Stimulated activated naive CD8-positive, alpha-beta T cell treated with anti-CD3 and anti-CD28 coated beads, Interleukin-15, Interleukin-2, amounts not matched to agents 100 U/mL and 50 U/mL, for 24 hours (primary cell): ENCODE measurements at regions not wholly inside any gene's neighbourhood (a gene's known extent, or its start where the extent isn't known, plus 50 kb on each side); places are given as distances from the start of the nearest gene placed in this dataset.
A peak's percentile ranks its signal among the peaks of the same experiment; 100 is the strongest.
"Not testable (repeated sequence)": the region's sequence is repeated elsewhere in the genome, so short reads cannot be mapped to it uniquely, and the experiment has no call there.

Source experiments
- ATAC-seq: fragments of 150-1000 bp; cut with Tn5 transposase; one replicate; pipeline ENCODE4 v1.10.0; 2021
- DNase-seq: peaks from one replicate; pipeline ENCODE4 v3.0.0; 2021

DNA sequence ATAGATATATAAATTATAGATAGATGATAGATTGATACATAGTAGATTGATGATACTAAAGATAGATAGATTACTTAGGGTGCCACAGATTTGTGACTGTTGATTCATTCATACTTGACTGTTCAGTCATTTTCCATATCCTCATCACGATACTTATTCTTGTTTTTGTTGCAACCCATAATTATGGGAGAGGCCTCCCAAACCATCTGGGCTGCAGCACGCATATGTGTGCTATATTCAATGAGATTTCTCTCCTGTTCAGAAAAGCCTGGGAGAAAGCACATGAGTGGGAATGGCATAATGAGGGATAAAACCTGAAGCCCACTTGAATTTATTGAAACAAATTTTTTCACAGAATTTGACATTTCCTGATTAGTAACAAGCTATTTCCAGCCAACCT is 346.4 kb upstream of the PRKX start:
- ATAC-seq (no peak), DNase-seq (no peak)

DNA sequence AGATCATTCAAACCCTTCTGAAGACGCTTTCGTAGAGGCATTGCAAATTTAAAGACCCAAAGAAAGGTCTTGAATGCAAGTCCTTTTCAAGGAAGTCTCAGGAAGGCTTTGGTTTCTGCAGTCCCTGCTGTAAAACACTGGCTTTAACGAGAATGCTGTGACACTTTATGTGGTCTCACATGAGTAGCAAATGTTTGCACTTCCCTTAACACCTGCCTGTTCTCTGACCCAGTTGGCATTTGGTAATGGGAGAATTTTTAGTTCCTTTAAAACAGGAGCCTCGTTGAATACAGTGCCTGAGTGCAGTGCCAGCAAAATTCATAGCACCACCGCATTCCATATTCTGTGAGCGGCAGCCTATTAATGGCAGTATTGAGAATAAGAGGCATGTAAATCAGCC is 330.5 kb upstream of the PRKX start:
- ATAC-seq: no peak
- DNase-seq: no peak

GRCh38 chrX:4035874-4036273 is 322.4 kb upstream of the PRKX start:
- DNase-seq: no peak
- ATAC-seq: no peak

GRCh38 chrX:4028151-4028550 is 314.7 kb upstream of the PRKX start:
- DNase-seq: no peak
- ATAC-seq: no peak

DNA sequence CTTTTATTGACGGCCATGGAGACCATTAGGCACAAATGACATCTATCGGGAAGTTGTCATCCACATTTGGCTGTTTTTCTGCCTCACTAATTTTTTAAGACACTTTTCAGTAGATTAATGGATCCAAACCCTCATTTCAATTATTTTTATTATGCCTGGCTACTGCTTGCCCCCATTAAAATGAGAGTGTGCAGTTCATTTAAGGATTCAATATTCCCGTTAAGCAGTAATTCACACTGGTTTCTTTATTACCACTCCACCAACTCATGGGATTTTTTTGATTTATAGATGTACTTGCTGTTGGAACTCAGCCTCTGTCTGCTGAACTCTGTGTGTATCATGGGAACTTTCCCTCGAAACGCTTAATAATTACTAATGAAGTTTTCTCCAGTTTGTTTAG is 291.8 kb upstream of the PRKX start:
- DNase-seq: no peak
- no peak for ATAC-seq

GRCh38 chrX:4004822-4005221 is 291.4 kb upstream of the PRKX start:
- no peak for DNase-seq
- ATAC-seq: no peak

DNA sequence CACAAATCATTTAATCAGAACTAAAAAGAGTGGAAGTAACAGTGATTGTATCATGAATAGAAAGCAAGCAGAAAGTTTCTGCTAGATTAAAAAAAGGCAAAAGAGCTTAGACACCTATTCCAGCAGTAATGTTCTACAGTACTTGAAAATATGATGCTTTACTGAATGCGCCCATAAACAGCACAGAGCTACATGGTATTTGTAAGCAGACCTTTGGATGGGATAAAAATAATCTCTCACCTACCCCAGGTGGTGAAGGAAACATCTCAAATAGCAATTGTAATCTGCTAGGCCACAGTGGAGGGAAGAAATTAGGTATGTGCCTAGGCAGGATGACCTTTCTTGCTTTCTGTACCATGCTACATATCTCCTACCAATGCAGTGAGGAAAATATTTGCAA is 280.9 kb upstream of the PRKX start:
- ATAC-seq: no peak
- no peak for DNase-seq

DNA sequence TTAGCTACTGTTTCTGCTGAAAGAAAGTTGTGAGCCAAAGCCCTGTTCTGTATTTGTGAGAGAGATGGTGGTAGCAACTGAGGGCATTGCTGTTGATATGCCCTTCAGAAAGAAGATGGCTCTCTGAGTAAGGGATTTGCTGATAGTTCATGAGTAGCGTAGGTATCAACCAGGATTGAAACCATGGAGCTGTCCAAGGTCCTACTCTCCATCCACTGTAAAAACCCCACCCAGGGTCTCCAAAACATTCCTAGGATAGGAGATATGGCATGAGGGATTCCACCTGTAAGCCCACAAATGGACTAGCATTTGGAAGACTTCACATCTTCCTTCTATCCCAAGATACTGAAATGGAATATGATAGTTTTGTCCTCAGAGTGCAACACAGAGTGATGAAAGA is 277.1 kb upstream of the PRKX start:
- ATAC-seq (no peak), DNase-seq (no peak)

- not testable (repeated sequence) for ATAC-seq
Observed at GRCh38 chrX:3972104-3972858, 258.8 kb upstream of the PRKX start.

DNA sequence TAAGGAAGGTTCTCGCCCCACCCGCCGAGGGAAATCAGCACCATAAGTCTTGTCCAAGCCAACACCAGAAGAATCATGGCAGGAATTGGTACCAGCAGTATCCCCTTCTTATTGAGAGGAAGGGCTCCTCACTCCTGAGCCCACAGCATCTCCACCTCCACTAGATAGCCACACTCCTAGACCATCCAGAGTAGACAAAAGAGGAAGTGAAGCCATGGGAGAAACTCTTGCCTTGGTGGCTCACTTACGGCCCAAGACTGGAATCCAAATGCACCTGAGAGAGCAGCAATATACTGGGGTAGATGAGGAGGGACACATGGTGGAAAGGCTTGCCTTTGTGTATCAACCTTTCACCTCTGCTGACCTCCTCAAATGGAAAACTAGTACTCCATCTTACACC is 255.3 kb upstream of the PRKX start:
- ATAC-seq (no peak), DNase-seq (no peak)

More at GRCh38 chrX:3972104-3972858, 258.8 kb upstream of the PRKX start:
- DNase-seq: not testable (repeated sequence)

- no peak for DNase-seq
- ATAC-seq: no peak
Observed at GRCh38 chrX:3963980-3964379, 250.5 kb upstream of the PRKX start.

GRCh38 chrX:3962511-3963311 is 249.3 kb upstream of the PRKX start:
- no peak for DNase-seq
- ATAC-seq: no peak

- ATAC-seq (no peak), DNase-seq (no peak)
Observed at GRCh38 chrX:3960952-3961351, 247.5 kb upstream of the PRKX start.

DNA sequence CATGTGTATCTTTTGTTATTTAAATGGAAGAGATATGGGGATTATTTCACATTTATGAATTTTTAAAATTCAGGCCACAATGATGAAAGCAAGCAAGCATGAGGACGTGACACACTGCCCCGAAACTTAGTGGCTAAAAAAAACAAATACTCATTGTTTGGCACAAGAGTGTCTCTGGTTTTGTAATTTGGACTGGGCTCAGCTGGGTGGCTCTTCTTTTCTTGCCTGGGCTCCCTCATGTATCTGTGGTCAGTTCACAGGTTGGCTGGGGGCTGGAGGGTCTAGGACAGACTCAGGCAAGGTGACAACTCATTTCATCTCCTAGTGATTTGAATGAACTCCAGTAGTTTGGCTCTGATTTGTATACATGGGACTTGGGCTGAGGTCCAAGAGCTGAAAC is 238.4 kb upstream of the PRKX start:
- ATAC-seq (no peak), DNase-seq (no peak)

DNA sequence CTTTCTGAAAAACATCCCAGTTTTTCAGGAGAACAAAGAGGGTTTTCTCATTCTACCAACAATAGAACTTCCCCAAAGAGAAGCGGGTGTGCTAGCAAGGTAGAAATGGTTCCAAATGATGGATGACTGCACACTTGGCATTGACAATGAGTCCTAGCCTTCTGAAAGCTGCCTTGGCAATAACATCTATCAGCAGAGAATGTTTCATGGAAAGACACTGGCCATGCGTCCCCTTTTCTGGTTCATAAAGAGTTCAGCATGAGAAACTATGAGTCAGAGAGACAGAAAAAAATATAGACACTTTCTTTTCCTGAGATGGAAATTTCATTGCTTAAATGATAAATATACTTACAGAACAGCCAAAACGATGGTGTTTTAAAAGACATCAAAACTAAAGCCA is 236.9 kb upstream of the PRKX start:
- ATAC-seq: no peak
- DNase-seq: no peak

DNA sequence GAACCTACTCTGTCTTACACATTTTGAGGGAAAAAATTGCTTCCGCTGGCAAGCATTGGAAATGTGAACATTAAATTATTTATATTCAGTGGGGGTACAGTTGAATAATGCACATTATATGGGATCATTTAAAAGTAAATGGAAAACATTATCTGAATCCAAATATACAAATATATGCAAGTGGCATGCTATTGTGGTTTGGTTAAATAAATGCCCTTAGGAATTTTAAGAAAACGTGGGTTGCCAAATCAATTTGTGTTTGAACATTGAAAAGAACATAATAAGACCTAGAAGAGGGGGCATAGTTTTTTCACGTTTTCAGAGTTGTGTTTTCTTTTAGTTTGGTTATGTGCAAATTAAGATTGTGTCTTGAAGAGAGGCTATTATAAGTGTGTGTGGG is 230.5 kb upstream of the PRKX start:
- ATAC-seq (no peak), DNase-seq (no peak)

- no peak for DNase-seq
Observed at GRCh38 chrX:3940000-3940610, 226.7 kb upstream of the PRKX start.

DNA sequence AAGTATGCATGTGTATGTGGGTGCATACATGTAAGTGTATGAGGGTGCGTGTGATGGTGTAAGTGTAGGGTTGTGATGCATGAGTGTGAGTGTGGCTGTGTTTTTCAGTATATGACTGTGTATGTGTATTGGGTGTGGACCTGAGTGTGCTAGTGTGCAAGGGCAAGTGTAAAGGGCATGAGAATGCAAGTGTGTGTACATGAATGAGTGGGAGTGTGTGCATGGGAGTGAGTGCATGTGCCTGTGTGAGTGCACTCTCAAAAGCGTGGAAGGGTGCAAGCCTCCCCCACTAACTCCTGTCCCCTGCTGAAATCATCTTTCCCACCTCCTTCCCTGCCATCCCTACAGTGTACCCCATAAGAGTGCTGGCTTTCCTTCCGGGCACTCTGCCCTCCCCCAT is 225.1 kb upstream of the PRKX start:
- no peak for ATAC-seq
- no peak for DNase-seq

More at GRCh38 chrX:3940000-3940610, 226.7 kb upstream of the PRKX start:
- ATAC-seq: no peak

DNA sequence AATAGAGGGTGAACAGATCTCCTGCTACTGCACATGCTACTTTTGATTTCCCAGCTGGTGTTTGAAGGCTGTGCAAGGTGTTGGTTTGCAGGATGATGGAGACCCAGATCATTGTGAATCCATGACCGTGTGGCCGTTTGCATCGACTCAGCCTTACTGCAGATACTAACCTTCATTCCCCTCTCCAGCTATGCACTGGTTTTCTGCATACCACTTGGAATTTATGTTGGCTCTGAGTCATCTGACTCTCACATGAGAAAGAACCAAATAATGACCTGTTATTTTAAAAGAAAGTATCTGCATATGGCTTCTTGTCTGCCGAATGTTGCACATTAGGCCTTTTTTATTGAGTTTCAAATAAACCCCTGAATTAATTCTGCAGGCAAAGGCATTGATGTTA is 221.7 kb upstream of the PRKX start:
- ATAC-seq, DNase-seq: not testable (repeated sequence)

DNA sequence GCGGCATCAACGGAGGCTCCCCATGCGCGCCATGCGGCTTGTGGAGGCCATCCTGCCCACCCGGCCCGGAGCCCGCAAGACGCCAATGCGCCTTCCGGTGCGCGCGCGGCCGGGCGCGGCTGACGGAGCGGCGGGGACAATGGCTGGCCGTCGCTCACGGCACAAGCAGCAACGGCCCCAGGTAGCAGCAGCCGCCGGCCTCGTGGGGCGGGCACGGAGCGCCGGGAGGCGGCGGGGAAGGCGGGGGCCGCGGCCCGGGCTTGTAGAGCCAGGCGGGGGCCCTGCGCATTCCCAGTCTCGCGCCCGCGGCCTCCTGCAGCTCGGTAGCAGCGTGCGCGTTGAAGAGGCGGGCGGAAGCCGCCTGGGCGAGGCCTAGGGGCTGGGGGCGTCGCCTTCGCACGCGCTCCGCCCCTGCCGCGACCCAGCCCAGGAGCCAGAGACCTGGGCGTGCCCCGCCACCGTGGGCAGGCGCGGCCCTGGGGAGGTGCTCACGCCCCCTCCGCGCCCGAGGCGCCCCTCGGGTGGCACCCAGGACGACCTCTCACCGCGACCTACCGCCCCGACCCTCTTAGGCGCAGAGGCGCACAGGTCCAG is 207.1 kb upstream of the PRKX start:
- not testable (repeated sequence) for DNase-seq
- ATAC-seq: peak; percentile 97

DNA sequence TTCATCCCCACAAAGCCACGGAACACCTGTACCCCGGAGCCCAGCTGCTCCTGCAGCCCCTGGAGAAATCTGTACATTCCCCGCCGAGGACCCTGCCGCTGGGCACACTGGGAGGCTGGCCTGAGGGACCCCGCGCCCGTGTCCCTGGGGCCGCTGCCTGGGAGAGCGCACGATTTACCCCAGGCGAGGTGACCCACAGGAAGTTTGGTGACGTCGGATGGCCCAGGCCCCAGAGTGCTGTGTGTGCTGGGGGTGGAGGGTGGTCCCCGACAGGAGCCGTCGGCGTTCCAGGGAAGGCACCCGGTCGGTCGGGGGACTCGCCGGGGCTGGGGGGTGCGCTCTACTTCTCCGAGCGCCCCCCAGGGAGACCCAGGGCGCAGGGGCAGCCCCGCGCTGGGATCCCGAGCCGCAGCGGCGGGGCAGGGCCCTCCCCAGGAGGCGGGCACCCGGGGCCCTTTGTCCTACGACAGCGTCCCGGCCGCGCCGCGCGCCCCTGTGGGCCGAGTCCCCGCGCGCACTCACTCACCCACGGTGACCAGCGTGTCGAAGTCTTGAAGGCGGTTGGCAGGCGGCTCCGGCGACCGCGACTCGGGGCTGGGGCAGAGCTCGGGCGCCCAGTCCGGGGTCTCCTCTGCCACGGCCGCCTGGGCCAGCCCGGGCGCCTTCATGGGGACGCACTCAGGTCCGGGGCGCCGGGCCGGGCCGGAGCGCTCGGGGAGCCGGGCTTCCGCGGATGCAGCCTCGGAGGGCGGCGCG is 206.4 kb upstream of the PRKX start:
- ATAC-seq, DNase-seq: not testable (repeated sequence)

DNA sequence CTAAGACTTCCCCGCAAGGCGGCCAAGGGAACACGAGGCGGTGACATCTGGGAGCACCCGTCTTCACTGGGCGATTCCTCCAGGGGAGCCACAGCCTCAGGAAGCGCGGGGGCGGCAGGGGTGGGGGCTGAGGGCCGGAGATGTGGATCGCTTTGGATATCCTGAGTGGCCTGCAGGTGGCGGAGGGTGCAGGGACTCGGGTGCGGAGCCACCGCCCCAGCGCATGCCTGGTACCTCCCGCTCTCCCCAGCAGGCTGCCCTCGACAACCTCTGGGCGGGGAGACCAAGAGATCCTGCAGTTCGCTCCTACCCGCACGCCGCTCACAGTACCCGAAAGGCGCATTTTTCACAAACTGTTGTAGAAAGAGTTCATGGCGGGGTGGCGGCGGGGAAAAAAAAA is 201.4 kb upstream of the PRKX start:
- not testable (repeated sequence) for DNase-seq, ATAC-seq
